DLD1 (cell line): ENCODE measurements at regions not wholly inside any gene's neighbourhood (a gene's known extent, or its start where the extent isn't known, plus 50 kb on each side); places are given as distances from the start of the nearest gene placed in this dataset.

Experiments used
- in situ Hi-C: cut with HindIII; loops from 2 replicates; pipeline ENCODE4 v1.10.0; 2017; ENCODE audit warnings: low sequenced_read_pairs

GRCh38 chr3:103705641-103706040 is 1270.8 kb downstream of the ZPLD1 start:
- in situ Hi-C loops = no loop called here

GRCh38 chr3:103706671-103707070 is 1271.9 kb downstream of the ZPLD1 start:
- in situ Hi-C loops = no loop called here

DNA sequence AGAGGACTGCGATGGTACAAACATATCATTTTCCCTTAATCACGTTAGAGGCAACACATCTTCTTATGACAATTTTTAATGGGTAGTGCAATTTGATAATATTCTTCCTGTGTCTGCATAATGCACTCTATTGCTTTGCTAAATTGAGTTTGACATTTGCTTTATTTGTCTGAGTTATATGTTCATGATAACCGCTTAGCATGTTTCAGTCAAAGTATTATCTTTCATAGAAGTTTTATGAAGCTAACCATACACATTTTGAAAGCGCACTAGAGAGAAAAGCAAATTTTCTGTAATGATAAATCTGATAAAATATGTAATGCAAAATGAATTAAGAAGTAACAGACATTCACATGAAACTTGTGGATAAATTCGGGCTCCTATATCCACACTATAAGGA is 1276.9 kb downstream of the ZPLD1 start:
- in situ Hi-C loops = no loop called here

DNA sequence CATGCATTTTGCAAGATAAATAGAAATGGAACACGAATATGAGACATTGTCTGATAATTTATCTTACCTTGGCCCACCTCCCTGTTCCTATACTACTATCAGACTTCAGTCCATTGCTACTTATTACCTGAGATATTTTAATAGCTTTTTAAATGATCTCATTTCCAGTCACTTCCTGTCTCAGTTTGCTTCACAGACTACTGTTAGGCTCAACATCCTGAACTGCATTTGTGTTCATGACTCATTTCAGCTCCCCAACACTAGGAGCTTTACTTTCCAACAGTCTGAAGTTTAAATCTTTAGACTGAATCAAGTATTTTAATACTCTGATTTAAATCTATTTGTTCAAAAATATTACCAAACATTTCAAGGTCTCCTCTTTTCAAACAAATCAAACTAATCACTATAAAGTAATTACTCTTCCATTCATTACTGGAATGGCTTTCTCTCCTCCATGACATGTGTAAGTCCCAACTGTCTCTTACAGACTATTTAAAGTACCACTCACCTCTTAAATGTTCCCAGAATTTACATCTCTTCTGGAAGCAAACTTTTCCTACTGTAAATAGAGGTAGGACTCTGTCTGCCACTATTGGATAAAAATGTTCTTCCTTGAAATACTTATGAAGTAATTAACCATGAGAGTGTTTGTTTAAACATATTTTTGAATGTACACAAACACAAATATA is 1277.6 kb downstream of the ZPLD1 start:
- in situ Hi-C loops = no loop called here

- in situ Hi-C loops = no loop called here
These were observed 1294.7 kb downstream of the ZPLD1 start for GRCh38 chr3:103729547-103729946.

- in situ Hi-C loops = no loop called here
These were observed 1295.9 kb downstream of the ZPLD1 start for GRCh38 chr3:103730744-103731143.

DNA sequence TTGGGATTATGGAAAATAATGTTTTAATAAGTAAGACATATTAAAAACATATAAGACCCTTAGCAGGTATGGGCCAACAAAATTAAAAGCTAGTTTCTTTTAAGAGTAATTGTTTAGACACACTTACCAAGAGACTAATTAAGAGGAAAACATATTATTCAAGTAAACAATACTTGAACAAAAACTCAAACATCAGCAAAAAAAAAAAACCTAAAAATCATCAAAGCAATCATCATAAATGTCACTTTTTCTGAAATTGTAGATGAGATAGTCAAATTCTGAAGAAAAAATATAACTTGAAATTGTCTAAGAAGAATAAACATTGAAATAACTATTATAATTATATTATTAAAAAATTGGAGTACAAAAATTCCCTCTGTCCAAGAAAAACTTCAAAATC is 1318.2 kb downstream of the ZPLD1 start:
- in situ Hi-C loops = no loop called here

DNA sequence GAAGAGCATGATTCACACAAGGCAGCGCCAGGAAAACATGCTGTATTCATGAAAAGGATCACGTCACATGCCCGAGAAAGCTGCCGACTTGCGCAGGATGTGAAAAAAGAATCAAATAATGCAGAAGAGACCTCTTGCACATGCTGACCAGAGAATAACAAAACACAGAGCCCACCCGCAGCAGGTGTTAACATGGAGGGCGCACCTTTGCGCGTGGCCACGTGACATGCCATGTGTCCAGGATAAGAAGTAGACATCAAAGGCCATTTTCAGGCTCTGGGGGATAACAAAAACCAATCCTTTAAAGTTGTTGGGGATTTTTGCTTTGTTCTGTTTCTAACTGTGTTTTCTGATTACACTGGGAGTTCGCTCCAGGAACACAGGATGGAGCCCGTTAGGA is 1332.8 kb downstream of the ZPLD1 start:
- in situ Hi-C loops = no loop called here

GRCh38 chr3:103785017-103785416 is 1350.2 kb downstream of the ZPLD1 start:
- in situ Hi-C loops = no loop called here

- in situ Hi-C loops = no loop called here
These were observed 1350.7 kb downstream of the ZPLD1 start for GRCh38 chr3:103785537-103785936.

GRCh38 chr3:103786296-103786695 is 1351.5 kb downstream of the ZPLD1 start:
- in situ Hi-C loops = no loop called here

DNA sequence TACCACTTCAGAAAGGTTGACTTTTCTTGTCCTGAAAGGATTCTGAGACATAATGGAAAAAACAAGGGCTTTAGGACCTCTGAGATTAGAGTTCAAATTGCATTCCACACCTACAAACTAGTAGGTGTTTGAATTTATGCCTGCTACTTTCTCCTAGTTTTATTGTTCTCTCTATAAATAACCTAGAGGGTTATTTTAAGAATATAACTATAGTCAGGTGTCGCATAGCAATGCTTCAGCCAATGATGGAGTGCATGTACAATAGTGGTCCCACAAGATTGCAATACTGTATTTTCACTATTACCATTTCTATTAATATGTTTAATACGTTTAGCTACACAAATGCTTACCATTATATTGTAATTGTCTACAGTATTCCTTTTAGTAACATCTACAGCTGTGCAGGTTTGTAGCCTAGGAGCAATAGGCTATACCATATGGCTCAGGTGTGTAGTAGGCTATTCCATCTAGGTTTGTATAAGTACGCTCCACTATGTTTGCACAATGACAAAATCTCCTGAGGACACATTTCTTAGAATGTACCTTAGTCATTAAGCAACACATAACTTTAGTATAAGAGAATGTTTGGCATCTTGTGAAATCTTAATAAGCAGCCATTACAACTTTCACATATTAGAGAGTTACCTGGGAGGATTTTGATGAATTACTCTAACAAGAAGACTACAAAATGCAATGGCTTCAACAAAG is 1352.5 kb downstream of the ZPLD1 start:
- in situ Hi-C loops = no loop called here

GRCh38 chr3:103787879-103788278 is 1353.1 kb downstream of the ZPLD1 start:
- in situ Hi-C loops = no loop called here

DNA sequence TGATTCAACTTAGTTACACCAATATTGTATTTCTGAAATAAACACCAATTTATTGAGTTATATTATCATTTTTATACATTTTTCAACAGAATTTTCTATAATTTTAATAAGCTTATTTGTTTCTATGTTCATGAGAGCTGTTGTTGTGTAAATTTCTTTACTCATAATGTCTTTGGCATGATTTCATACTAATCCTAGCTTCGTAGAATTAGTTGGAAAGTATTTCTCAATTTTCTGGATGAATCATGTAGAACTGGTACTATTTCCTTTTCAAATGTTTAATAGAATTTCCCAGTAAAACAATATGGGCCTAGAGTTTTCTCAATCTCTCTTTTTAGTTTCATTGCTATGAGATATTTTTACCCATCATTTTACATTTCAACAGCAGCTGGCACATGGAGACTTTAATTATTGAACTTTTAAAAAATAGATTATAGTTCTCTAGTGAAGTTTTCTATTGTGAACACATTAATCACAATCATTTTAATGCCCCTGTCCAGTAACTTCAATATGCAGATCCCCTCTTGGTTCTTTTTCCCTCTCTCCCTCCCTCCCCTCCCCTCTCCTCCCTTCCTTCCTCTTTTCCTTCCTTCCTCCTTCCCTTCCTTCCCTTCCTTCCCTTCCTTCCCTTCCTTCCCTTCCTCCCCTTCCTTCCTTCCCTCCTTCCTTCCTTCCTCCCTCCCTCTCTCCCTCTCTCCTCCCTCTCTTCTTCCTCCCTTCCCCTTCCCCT is 1357.1 kb downstream of the ZPLD1 start:
- in situ Hi-C loops = no loop called here

- in situ Hi-C loops = no loop called here
These were observed 1359.8 kb downstream of the ZPLD1 start for GRCh38 chr3:103794656-103795055.

DNA sequence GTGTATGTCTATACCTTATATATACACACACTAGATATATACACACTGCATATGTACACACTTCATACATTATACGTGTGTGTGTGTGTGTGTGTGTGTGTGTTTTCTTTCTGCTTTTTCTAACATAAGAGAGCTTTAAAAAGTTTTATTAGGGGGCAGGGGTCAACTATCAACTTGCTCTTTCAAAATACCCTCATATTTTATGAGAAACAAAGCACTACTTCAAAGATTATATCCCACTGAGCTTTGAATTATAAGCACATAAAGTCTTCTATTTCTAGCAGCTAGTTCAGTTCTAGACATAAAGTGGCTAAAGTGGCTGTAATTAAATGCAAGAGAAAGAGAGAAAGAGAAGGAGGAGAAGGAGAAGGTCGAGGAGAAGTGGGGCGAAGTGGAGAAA is 1361.3 kb downstream of the ZPLD1 start:
- in situ Hi-C loops = no loop called here

- in situ Hi-C loops = no loop called here
These were observed 1369.0 kb downstream of the ZPLD1 start for GRCh38 chr3:103803787-103804186.

GRCh38 chr3:103810167-103810566 is 1375.4 kb downstream of the ZPLD1 start:
- in situ Hi-C loops = no loop called here

GRCh38 chr3:103813955-103814354 is 1379.1 kb downstream of the ZPLD1 start:
- in situ Hi-C loops = no loop called here

DNA sequence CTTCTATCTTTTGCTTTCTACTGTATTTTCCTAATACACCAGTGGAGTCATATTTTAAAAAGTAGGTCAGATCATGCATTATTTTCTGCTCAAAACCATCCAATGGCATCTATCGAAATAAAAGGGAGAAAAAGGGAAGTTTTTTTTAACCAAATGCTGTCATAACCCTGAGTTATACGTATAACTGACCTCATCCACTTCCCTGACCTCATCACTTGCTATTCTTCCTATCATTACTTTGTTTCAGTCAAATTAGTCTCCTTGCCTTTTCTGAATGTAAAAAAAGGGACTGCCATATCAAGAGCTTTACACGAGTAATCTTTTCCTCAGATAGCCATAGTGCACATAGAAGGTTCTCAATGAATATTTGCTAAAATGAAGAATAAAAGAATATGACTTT is 1383.6 kb downstream of the ZPLD1 start:
- in situ Hi-C loops = no loop called here

DNA sequence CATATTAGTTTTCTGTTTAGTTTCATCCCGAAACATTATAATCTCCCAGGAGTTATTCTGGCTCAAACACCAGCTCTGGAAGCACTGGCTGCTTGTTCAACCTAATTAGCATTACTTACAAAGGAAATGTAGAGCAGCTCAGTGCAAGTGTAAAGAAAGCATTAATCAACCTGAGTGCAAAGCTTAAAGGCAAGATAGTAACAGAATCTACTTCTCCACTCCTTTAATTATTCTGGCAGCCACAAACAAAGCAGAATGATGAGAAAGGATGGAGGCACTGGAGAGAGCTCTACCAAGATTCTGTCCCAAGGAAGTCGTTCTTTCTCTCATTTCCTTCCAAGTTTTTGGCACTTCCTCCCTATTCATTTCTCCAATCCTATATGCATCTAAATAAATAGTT is 1384.0 kb downstream of the ZPLD1 start:
- in situ Hi-C loops = no loop called here

- in situ Hi-C loops = no loop called here
These were observed 1390.8 kb downstream of the ZPLD1 start for GRCh38 chr3:103825586-103825985.
